ENCODE measurements at regions not wholly inside any gene's neighbourhood (a gene's known extent, or its start where the extent isn't known, plus 50 kb on each side); places are given as distances from the start of the nearest gene placed in this dataset.

GRCh38 chr7:13093160-13093559, 405.7 kb downstream of the ARL4A start:
- TF ChIP-seq CTCF (IDR thresholded peaks at IDR 0.05) (no peak), POLR2AphosphoS5 (IDR thresholded peaks at IDR 0.05) (no peak), POLR2A (IDR thresholded peaks at IDR 0.05) (no peak)
